Epithelial cell of proximal tubule (primary cell): ENCODE measurements at regions not wholly inside any gene's neighbourhood (a gene's known extent, or its start where the extent isn't known, plus 50 kb on each side); places are given as distances from the start of the nearest gene placed in this dataset.

Experiments used
- DNase-seq: peaks from one replicate; pipeline ENCODE4 v3.0.0-alpha.2; 2011; ENCODE audit warnings: low read depth
- H3K4me3 ChIP-seq: 2 replicates; pipeline ENCODE4 v1.5.1; 2011; ENCODE audit warnings: low read depth, mild to moderate bottlenecking, low read length
- CTCF ChIP-seq: conservative IDR thresholded peaks from 2 replicates; pipeline ENCODE4 v1.5.1; 2012; ENCODE audit warnings: low read depth, mild to moderate bottlenecking, low read length

GRCh38 chr13:73131247-73131646 is 72.4 kb downstream of the KLF5 start:
- no peak for TF ChIP-seq CTCF
- no peak overlapping the region for H3K4me3 ChIP-seq
- DNase-seq: no peak

GRCh38 chr13:73129023-73129422 is 70.2 kb downstream of the KLF5 start:
- no peak for DNase-seq
- no peak overlapping the region for H3K4me3 ChIP-seq
- TF ChIP-seq CTCF: no peak
